ENCODE measurements at regions not wholly inside any gene's neighbourhood (a gene's known extent, or its start where the extent isn't known, plus 50 kb on each side); places are given as distances from the start of the nearest gene placed in this dataset.

- TF ChIP-seq CTCF (IDR thresholded peaks at IDR 0.05), result no peak
- Histone ChIP-seq H3K4me3 (no peak overlapping the region), H3K27me3 (ENCODE audit: insufficient read depth in 3 of 3, low read length in 2 of 3) (no peaks in the 10 kb centered on the region), H3K27ac (no peak overlapping the region), H3K36me3 (ENCODE audit: insufficient read depth in 1 of 2, low read depth in 1 of 2) (no peaks in the 10 kb centered on the region), H3K4me1 (peaks cover 16% of the 10 kb centered on the region), H3K9me3 (no peaks in the 10 kb centered on the region)
- ATAC-seq (no peak), DNase-seq (no peak)
- WGBS, 3 donors, result 92 to 95% (median 93%) methylated on average over 1 of the region's 1 CpG
- intact Hi-C loops (cut with DNase I), result no loop called here
Observed at GRCh38 chr15:87492321-87492720, 764.2 kb downstream of the NTRK3 start.

- intact Hi-C loops (cut with DNase I), result no loop called here
- no peaks in the 10 kb centered on the region for H3K9me3 ChIP-seq
- TF ChIP-seq CTCF (IDR thresholded peaks at IDR 0.05), result no peak
- no peak overlapping the region for H3K27ac ChIP-seq
- H3K27me3 ChIP-seq (ENCODE audit: insufficient read depth in 3 of 3, low read length in 2 of 3), result no peaks in the 10 kb centered on the region
- 65 to 79% (median 66%) methylated on average over 4 of the region's 4 CpGs for WGBS, 3 donors
- ATAC-seq, result no peak
- H3K36me3 ChIP-seq (ENCODE audit: insufficient read depth in 1 of 2, low read depth in 1 of 2), result no peaks in the 10 kb centered on the region
- H3K4me3 ChIP-seq, result no peak overlapping the region
- peaks cover 8% of the 10 kb centered on the region for H3K4me1 ChIP-seq
- no peak for DNase-seq
Observed at GRCh38 chr15:87490666-87491065, 765.9 kb downstream of the NTRK3 start.

GRCh38 chr15:87489902-87490665 lies 766.5 kb downstream of the NTRK3 start:
- Histone ChIP-seq H3K36me3 (ENCODE audit: insufficient read depth in 1 of 2, low read depth in 1 of 2) (no peaks in the 10 kb centered on the region), H3K9me3 (no peaks in the 10 kb centered on the region), H3K4me3 (no peak overlapping the region), H3K4me1 (peaks cover 8% of the 10 kb centered on the region), H3K27ac (no peak overlapping the region), H3K27me3 (ENCODE audit: insufficient read depth in 3 of 3, low read length in 2 of 3) (no peaks in the 10 kb centered on the region)
- intact Hi-C loops (cut with DNase I), result no loop called here
- ATAC-seq (peak in 1 of 4 donors; percentile 10), DNase-seq (no peak)
- 80 to 89% (median 84%) methylated on average over 4 of the region's 4 CpGs for WGBS, 3 donors
- no peak for TF ChIP-seq CTCF (IDR thresholded peaks at IDR 0.05)

- Histone ChIP-seq H3K9me3 (no peaks in the 10 kb centered on the region), H3K4me1 (peaks cover 8% of the 10 kb centered on the region), H3K4me3 (no peak overlapping the region), H3K27me3 (ENCODE audit: insufficient read depth in 3 of 3, low read length in 2 of 3) (no peaks in the 10 kb centered on the region), H3K27ac (no peak overlapping the region), H3K36me3 (ENCODE audit: insufficient read depth in 1 of 2, low read depth in 1 of 2) (no peaks in the 10 kb centered on the region)
- intact Hi-C loops (cut with DNase I), result no loop called here
- ATAC-seq, result peak in 1 of 4 donors; percentile 9
- DNase-seq, result no peak
- no peak for TF ChIP-seq CTCF (IDR thresholded peaks at IDR 0.05)
Observed at GRCh38 chr15:87489456-87489855, 767.1 kb downstream of the NTRK3 start.

GRCh38 chr15:87487484-87487883 lies 769.1 kb downstream of the NTRK3 start:
- whole genome bisulfite sequencing, 3 donors, result 43 to 56% (median 48%) methylated on average over 2 of the region's 2 CpGs
- H3K36me3 ChIP-seq (ENCODE audit: insufficient read depth in 1 of 2, low read depth in 1 of 2), result no peaks in the 10 kb centered on the region
- no peak for DNase-seq
- ATAC-seq, result peak; percentile 63 to 87 (median 75)
- H3K4me3 ChIP-seq, result no peak overlapping the region
- H3K9me3 ChIP-seq, result no peaks in the 10 kb centered on the region
- intact Hi-C loops (cut with DNase I), result no loop called here
- peaks cover 8% of the 10 kb centered on the region for H3K4me1 ChIP-seq
- no peak for TF ChIP-seq CTCF (IDR thresholded peaks at IDR 0.05)
- H3K27ac ChIP-seq, result no peak overlapping the region
- no peaks in the 10 kb centered on the region for H3K27me3 ChIP-seq (ENCODE audit: insufficient read depth in 3 of 3, low read length in 2 of 3)

All from psoas muscle (tissue), 7 donors.